HEK293T (cell line): ENCODE measurements at regions not wholly inside any gene's neighbourhood (a gene's known extent, or its start where the extent isn't known, plus 50 kb on each side); places are given as distances from the start of the nearest gene placed in this dataset.

Experiments used
- ARNT ChIP-seq: fragments of 450-650 bp; IDR thresholded peaks from 2 replicates; pipeline ENCODE4 v1.6.1; 2017; ENCODE audit warnings: mild to moderate bottlenecking
- BHLHE40 ChIP-seq: fragments of 450-650 bp; IDR thresholded peaks from 2 replicates; pipeline ENCODE4 v1.6.1; 2016; ENCODE audit warnings: mild to moderate bottlenecking, moderate library complexity, borderline replicate concordance
- ELF4 ChIP-seq: fragments of 450-650 bp; IDR thresholded peaks from 2 replicates; pipeline ENCODE4 v1.6.1; 2017; ENCODE audit warnings: antibody characterized with exemption
- FOXA1 ChIP-seq: fragments of 450-650 bp; IDR thresholded peaks from 2 replicates; pipeline ENCODE4 v1.6.1; 2016; ENCODE audit warnings: mild to moderate bottlenecking
- FOXM1 ChIP-seq: fragments of 450-650 bp; IDR thresholded peaks from 2 replicates; pipeline ENCODE4 v1.6.1; 2017; ENCODE audit warnings: mild to moderate bottlenecking, borderline replicate concordance
- NFRKB ChIP-seq: fragments of 450-650 bp; IDR thresholded peaks from 2 replicates; pipeline ENCODE4 v1.6.1; 2016; ENCODE audit warnings: mild to moderate bottlenecking, moderate library complexity
- ZNF384 ChIP-seq: fragments of 450-650 bp; IDR thresholded peaks from 2 replicates; pipeline ENCODE4 v1.6.1; 2016

- no peak for TF ChIP-seq ZNF384
- TF ChIP-seq FOXM1 = no peak
- TF ChIP-seq NFRKB = no peak
- TF ChIP-seq ARNT = no peak
- no peak for TF ChIP-seq BHLHE40
- TF ChIP-seq FOXA1 = no peak
- no peak for TF ChIP-seq ELF4
Measured at GRCh38 chr12:30025317-30025716, 241.6 kb upstream of the TMTC1 start.
